WERI-Rb-1 (cell line): ENCODE measurements at regions not wholly inside any gene's neighbourhood (a gene's known extent, or its start where the extent isn't known, plus 50 kb on each side); places are given as distances from the start of the nearest gene placed in this dataset.

ENCODE experiments used
- DNase-seq: peaks from one replicate; pipeline ENCODE4 v3.0.0-alpha.2; 2020
- H3K27ac ChIP-seq: fragments of 250-450 bp; sonication (Bioruptor Pico); 2 replicates; pipeline ENCODE4 v1.5.1; 2020; ENCODE audit warnings: mild to moderate bottlenecking, moderate library complexity
- H3K27me3 ChIP-seq: fragments of 250-450 bp; sonication (Bioruptor Pico); 2 replicates; pipeline ENCODE4 v1.5.1; 2021; ENCODE audit warnings: mild to moderate bottlenecking, low read depth, moderate library complexity; ENCODE audit not compliant: insufficient read depth, severe bottlenecking
- H3K36me3 ChIP-seq: fragments of 250-450 bp; sonication (Bioruptor Pico); 2 replicates; pipeline ENCODE4 v1.5.1; 2020; ENCODE audit warnings: mild to moderate bottlenecking, moderate library complexity
- H3K4me3 ChIP-seq: 2 replicates; pipeline ENCODE4 v1.5.1; 2011; ENCODE audit warnings: low read depth, mild to moderate bottlenecking, control low read depth, low read length
- H3K9me3 ChIP-seq: fragments of 250-450 bp; sonication (Bioruptor Pico); 2 replicates; pipeline ENCODE4 v1.5.1; 2021; ENCODE audit warnings: mild to moderate bottlenecking, moderate library complexity; ENCODE audit not compliant: severe bottlenecking
- CTCF ChIP-seq: IDR thresholded peaks from 2 replicates; pipeline ENCODE4 v1.5.1; 2011; ENCODE audit warnings: low read depth, mild to moderate bottlenecking, control low read depth, inconsistent platforms, low read length

GRCh38 chr21:38080888-38081287 lies 164.6 kb upstream of the KCNJ6 start:
- TF ChIP-seq CTCF = no peak
- Histone ChIP-seq H3K4me3 (no peak overlapping the region), H3K27ac (no peak overlapping the region), H3K36me3 (no peaks in the 10 kb centered on the region), H3K27me3 (no peaks in the 10 kb centered on the region), H3K9me3 (no peaks in the 10 kb centered on the region)
- DNase-seq = peak; percentile 10

GRCh38 chr21:38081708-38082107 lies 165.5 kb upstream of the KCNJ6 start:
- no peak for TF ChIP-seq CTCF
- H3K9me3 ChIP-seq = no peaks in the 10 kb centered on the region
- DNase-seq = no peak
- no peak overlapping the region for H3K27ac ChIP-seq
- H3K27me3 ChIP-seq = no peaks in the 10 kb centered on the region
- H3K4me3 ChIP-seq = no peak overlapping the region
- H3K36me3 ChIP-seq = no peaks in the 10 kb centered on the region

- peak; percentile 53 for DNase-seq
- no peaks in the 10 kb centered on the region for H3K9me3 ChIP-seq
- no peak overlapping the region for H3K4me3 ChIP-seq
- H3K27ac ChIP-seq = no peak overlapping the region
- H3K36me3 ChIP-seq = no peaks in the 10 kb centered on the region
- no peak for TF ChIP-seq CTCF
- no peaks in the 10 kb centered on the region for H3K27me3 ChIP-seq
These were observed 166.8 kb upstream of the KCNJ6 start for GRCh38 chr21:38082936-38083485.

- H3K36me3 ChIP-seq = no peaks in the 10 kb centered on the region
- H3K27me3 ChIP-seq = no peaks in the 10 kb centered on the region
- no peak for TF ChIP-seq CTCF
- no peaks in the 10 kb centered on the region for H3K9me3 ChIP-seq
- no peak for DNase-seq
- no peak overlapping the region for H3K4me3 ChIP-seq
- H3K27ac ChIP-seq = no peak overlapping the region
These were observed 167.3 kb upstream of the KCNJ6 start for GRCh38 chr21:38083535-38083934.

- H3K9me3 ChIP-seq = no peaks in the 10 kb centered on the region
- no peak overlapping the region for H3K27ac ChIP-seq
- DNase-seq = no peak
- no peaks in the 10 kb centered on the region for H3K36me3 ChIP-seq
- no peak for TF ChIP-seq CTCF
- no peaks in the 10 kb centered on the region for H3K27me3 ChIP-seq
- no peak overlapping the region for H3K4me3 ChIP-seq
These were observed 170.2 kb upstream of the KCNJ15 start for GRCh38 chr21:38086580-38086979.
